ENCODE measurements at regions not wholly inside any gene's neighbourhood (a gene's known extent, or its start where the extent isn't known, plus 50 kb on each side); places are given as distances from the start of the nearest gene placed in this dataset.

GRCh38 chr13:46953941-46954340 lies 57.1 kb upstream of the HTR2A start:
- TF ChIP-seq CTCF (IDR thresholded peaks at IDR 0.05; ENCODE audit: low read length, missing control alignments) = no peak
- DNase-seq (ENCODE audit: low read depth) = no peak
- no peak overlapping the region for H3K4me3 ChIP-seq (replicated peaks; ENCODE audit: low read depth, low read length)

GRCh38 chr13:46953331-46953730 lies 56.5 kb upstream of the HTR2A start:
- DNase-seq (ENCODE audit: low read depth) = no peak
- H3K4me3 ChIP-seq (replicated peaks; ENCODE audit: low read depth, low read length) = no peak overlapping the region
- no peak for TF ChIP-seq CTCF (IDR thresholded peaks at IDR 0.05; ENCODE audit: low read length, missing control alignments)

- H3K4me3 ChIP-seq (replicated peaks; ENCODE audit: low read depth, low read length) = no peak overlapping the region
- TF ChIP-seq CTCF (IDR thresholded peaks at IDR 0.05; ENCODE audit: low read length, missing control alignments) = no peak
- DNase-seq (ENCODE audit: low read depth) = no peak
Measured at GRCh38 chr13:46951516-46951915, 54.7 kb upstream of the HTR2A start.

- TF ChIP-seq CTCF (IDR thresholded peaks at IDR 0.05; ENCODE audit: low read length, missing control alignments) = no peak
- H3K4me3 ChIP-seq (replicated peaks; ENCODE audit: low read depth, low read length) = no peak overlapping the region
- no peak for DNase-seq (ENCODE audit: low read depth)
Measured at GRCh38 chr13:46949211-46949610, 52.4 kb upstream of the HTR2A start.

GRCh38 chr13:46948338-46948737 lies 51.5 kb upstream of the HTR2A start:
- no peak overlapping the region for H3K4me3 ChIP-seq (replicated peaks; ENCODE audit: low read depth, low read length)
- DNase-seq (ENCODE audit: low read depth) = no peak
- no peak for TF ChIP-seq CTCF (IDR thresholded peaks at IDR 0.05; ENCODE audit: low read length, missing control alignments)

GRCh38 chr13:46947425-46948191 lies 50.8 kb upstream of the HTR2A start:
- no peak for DNase-seq (ENCODE audit: low read depth)
- no peak for TF ChIP-seq CTCF (IDR thresholded peaks at IDR 0.05; ENCODE audit: low read length, missing control alignments)
- no peak overlapping the region for H3K4me3 ChIP-seq (replicated peaks; ENCODE audit: low read depth, low read length)
